H1 (cell line): ENCODE measurements at regions not wholly inside any gene's neighbourhood (a gene's known extent, or its start where the extent isn't known, plus 50 kb on each side); places are given as distances from the start of the nearest gene placed in this dataset.

ENCODE experiments used
- BACH1 ChIP-seq: IDR thresholded peaks from 2 replicates; pipeline ENCODE4 v1.6.1; 2012; ENCODE audit warnings: low read length, improper control_type of control experiment
- CEBPB ChIP-seq: IDR thresholded peaks from 2 replicates; pipeline ENCODE4 v1.6.1; 2012; ENCODE audit warnings: low read depth, low read length
- E2F6 ChIP-seq: IDR thresholded peaks from 2 replicates; pipeline ENCODE4 v1.6.1; 2012; ENCODE audit warnings: inconsistent platforms
- PHF8 ChIP-seq: fragments of 200-600 bp; sonication (generic); conservative IDR thresholded peaks from 2 replicates; pipeline ENCODE4 v1.7.1; 2012; ENCODE audit warnings: low read depth, mild to moderate bottlenecking, inconsistent platforms, low read length, moderate library complexity
- POLR2A ChIP-seq, 2 experiments: IDR thresholded peaks; 1 replicate in 1 of 2; 2 replicates in 1 of 2; pipeline ENCODE4 v1.6.1; 2011; ENCODE audit warnings: low read depth in 2 of 2, low read length in 2 of 2, mild to moderate bottlenecking in 2 of 2; ENCODE audit errors: control extremely low read depth in 1 of 2
- RXRA ChIP-seq: IDR thresholded peaks from 2 replicates; pipeline ENCODE4 v1.6.1; 2011; ENCODE audit warnings: low read depth, mild to moderate bottlenecking, low read length, moderate library complexity; ENCODE audit not compliant: insufficient read depth
- SIN3A ChIP-seq, 2 experiments: IDR thresholded peaks in 1 of 2; conservative IDR thresholded peaks in 1 of 2; 2 replicates each; pipeline ENCODE4 v1.6.1; 2011 to 2012; ENCODE audit warnings: low read length in 2 of 2, improper control_type of control experiment in 1 of 2, low read depth in 1 of 2, mild to moderate bottlenecking in 1 of 2
- TBP ChIP-seq: IDR thresholded peaks from 2 replicates; pipeline ENCODE4 v1.6.1; 2011; ENCODE audit warnings: low read depth, low read length, improper control_type of control experiment
- USF2 ChIP-seq: IDR thresholded peaks from 2 replicates; pipeline ENCODE4 v1.6.1; 2011; ENCODE audit warnings: low read length, improper control_type of control experiment
- ZNF274 ChIP-seq: IDR thresholded peaks from 2 replicates; pipeline ENCODE4 v1.7.0; 2012; ENCODE audit warnings: low read length, borderline replicate concordance; ENCODE audit errors: extremely low read depth
- TF ChIP-seq, protein P1 (sequence below): IDR thresholded peaks from 2 replicates; pipeline ENCODE4 v1.6.1; 2011; ENCODE audit warnings: low read depth, mild to moderate bottlenecking, low read length; ENCODE audit not compliant: insufficient read depth
- TF ChIP-seq, protein P2 (sequence below), 3 experiments: IDR thresholded peaks; 1 replicate in 2 of 3; 2 replicates in 1 of 3; pipeline versions ENCODE4 v1.5.1 to v1.6.1; 2011; ENCODE audit warnings: low read length in 3 of 3, mild to moderate bottlenecking in 3 of 3, inconsistent platforms in 2 of 3, low read depth in 1 of 3, moderate library complexity in 1 of 3; ENCODE audit not compliant: insufficient read depth in 1 of 3; ENCODE audit errors: control extremely low read depth in 1 of 3

DNA sequence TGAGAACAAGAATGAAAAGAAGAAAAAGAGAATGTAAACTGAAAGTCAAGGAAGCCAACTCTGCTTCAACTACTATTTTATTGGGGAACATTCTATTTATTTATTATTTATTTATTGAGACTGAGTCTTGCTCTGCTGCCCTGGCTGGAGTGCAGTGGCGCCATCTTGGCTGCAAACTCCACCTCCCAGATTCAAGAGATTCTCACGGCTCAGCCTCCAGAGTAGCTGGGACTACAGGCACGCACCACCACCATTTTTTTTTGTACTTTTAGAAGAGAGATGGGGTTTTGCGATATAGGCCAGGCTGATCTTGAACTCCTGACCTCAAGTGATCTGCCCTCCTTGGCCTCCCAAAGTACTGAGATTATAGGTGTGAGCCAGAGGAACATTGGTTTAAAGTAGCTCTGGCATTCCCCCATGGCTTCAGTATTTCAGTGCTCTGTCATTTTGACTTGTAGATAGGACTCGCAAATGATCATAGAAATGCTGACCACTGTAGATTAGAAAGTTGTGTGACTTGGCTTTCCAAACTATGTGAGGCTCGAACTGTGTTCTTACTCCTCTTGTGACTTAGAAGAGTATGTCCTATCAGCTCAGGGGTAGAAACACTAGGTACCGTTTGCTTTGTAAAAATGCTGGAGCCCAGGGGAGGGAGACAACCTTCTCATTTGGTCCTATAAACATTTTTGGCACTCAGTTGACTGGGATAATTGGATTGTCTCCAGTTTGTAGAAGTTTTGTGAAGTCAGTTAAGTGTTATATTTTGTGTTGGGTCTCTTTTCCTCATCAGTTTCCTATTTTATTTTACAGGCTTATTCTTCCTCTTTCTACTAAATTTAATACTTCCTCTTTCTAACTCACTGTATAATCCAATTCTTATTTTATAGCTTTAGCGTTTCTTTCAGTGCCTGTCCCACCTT is 544.9 kb upstream of the CITED2 start:
- TF ChIP-seq POLR2A (IDR thresholded peaks at IDR 0.05; ENCODE audit: control extremely low read depth in 1 of 2, low read depth in 2 of 2, low read length in 2 of 2) (no peak), PHF8 (no peak), CEBPB (no peak), RXRA (no peak), BACH1 (no peak), E2F6 (no peak), SIN3A (conservative IDR thresholded peaks at IDR 0.05 in 1 of 2, IDR thresholded peaks at IDR 0.05 in 1 of 2; ENCODE audit: low read depth in 1 of 2, low read length in 2 of 2) (no peak), TBP (no peak), USF2 (no peak), ZNF274 (no peak)
- TF ChIP-seq, protein P1, sequence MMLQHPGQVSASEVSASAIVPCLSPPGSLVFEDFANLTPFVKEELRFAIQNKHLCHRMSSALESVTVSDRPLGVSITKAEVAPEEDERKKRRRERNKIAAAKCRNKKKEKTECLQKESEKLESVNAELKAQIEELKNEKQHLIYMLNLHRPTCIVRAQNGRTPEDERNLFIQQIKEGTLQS: no peak
- TF ChIP-seq, protein P2, sequence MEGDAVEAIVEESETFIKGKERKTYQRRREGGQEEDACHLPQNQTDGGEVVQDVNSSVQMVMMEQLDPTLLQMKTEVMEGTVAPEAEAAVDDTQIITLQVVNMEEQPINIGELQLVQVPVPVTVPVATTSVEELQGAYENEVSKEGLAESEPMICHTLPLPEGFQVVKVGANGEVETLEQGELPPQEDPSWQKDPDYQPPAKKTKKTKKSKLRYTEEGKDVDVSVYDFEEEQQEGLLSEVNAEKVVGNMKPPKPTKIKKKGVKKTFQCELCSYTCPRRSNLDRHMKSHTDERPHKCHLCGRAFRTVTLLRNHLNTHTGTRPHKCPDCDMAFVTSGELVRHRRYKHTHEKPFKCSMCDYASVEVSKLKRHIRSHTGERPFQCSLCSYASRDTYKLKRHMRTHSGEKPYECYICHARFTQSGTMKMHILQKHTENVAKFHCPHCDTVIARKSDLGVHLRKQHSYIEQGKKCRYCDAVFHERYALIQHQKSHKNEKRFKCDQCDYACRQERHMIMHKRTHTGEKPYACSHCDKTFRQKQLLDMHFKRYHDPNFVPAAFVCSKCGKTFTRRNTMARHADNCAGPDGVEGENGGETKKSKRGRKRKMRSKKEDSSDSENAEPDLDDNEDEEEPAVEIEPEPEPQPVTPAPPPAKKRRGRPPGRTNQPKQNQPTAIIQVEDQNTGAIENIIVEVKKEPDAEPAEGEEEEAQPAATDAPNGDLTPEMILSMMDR (IDR thresholded peaks at IDR 0.05; ENCODE audit: control extremely low read depth in 1 of 3, insufficient read depth in 1 of 3, low read depth in 1 of 3, low read length in 3 of 3): no peak
